IMR-90 (cell line): ENCODE measurements at regions not wholly inside any gene's neighbourhood (a gene's known extent, or its start where the extent isn't known, plus 50 kb on each side); places are given as distances from the start of the nearest gene placed in this dataset.

Source experiments
- ATAC-seq: fragments of 200-7000 bp; cut with Tn5 transposase; 2 replicates; pipeline ENCODE4 v1.9.1; 2020; ENCODE audit warnings: low read depth, mild to moderate bottlenecking, moderate library complexity
- BruUV-seq: library from RNA; stranded (reverse); fragments of 400-500 nt; replicated peaks from 2 replicates; lab custom pipeline; 2021; lab: Mats Ljungman, UMichigan
- CTCF ChIA-PET: fragments of 300-600 bp; formaldehyde crosslinking; extraction: SDS; loops from one replicate; lab custom pipeline; 2021; ENCODE audit warnings: antibody characterized with exemption; lab: Yijun Ruan, JAX
- POLR2A ChIA-PET: fragments of 300-600 bp; sonication (Branson Sonifier 250); formaldehyde crosslinking; loops from one replicate; lab custom pipeline; 2022; ENCODE audit warnings: antibody characterized with exemption; ENCODE audit not compliant: unreplicated experiment; lab: Charles Lee
- DNase-seq: peaks from one replicate; pipeline ENCODE4 v3.0.0; 2013
- H2AFZ ChIP-seq: replicated peaks from 2 replicates; pipeline ENCODE3; 2013; ENCODE audit warnings: low read length, mild to moderate bottlenecking; ENCODE audit not compliant: poor library complexity
- H2AK5ac ChIP-seq: 2 replicates; pipeline ENCODE4 v1.6.1; 2013; ENCODE audit warnings: low read depth, low read length, inconsistent platforms
- H2AK9ac ChIP-seq: replicated peaks from 2 replicates; pipeline ENCODE3; 2013; ENCODE audit warnings: mild to moderate bottlenecking, low read depth, low read length, moderate library complexity; ENCODE audit not compliant: poor library complexity
- H2BK120ac ChIP-seq: 2 replicates; pipeline ENCODE4 v1.6.1; 2013; ENCODE audit warnings: low read depth, low read length, inconsistent platforms
- H2BK15ac ChIP-seq: 3 replicates; pipeline ENCODE4 v1.6.1; 2013; ENCODE audit warnings: low read depth, low read length, inconsistent platforms
- H2BK20ac ChIP-seq: 2 replicates; pipeline ENCODE4 v1.6.1; 2013; ENCODE audit warnings: low read depth, mild to moderate bottlenecking, inconsistent platforms, low read length, moderate library complexity
- H2BK5ac ChIP-seq: 2 replicates; pipeline ENCODE4 v1.6.1; 2013; ENCODE audit warnings: mild to moderate bottlenecking, low read depth, low read length, inconsistent platforms; ENCODE audit not compliant: poor library complexity, severe bottlenecking
- H3K14ac ChIP-seq: replicated peaks from 2 replicates; pipeline ENCODE4 v1.6.1; 2013; ENCODE audit warnings: low read depth, low read length, inconsistent platforms
- H3K18ac ChIP-seq: 2 replicates; pipeline ENCODE4 v1.6.1; 2013; ENCODE audit warnings: low read depth, low read length, control low read depth
- H3K23ac ChIP-seq: 2 replicates; pipeline ENCODE4 v1.6.1; 2013; ENCODE audit warnings: low read depth, low read length, inconsistent platforms
- H3K27ac ChIP-seq: 2 replicates; pipeline ENCODE4 v1.5.1; 2013; ENCODE audit warnings: mild to moderate bottlenecking, control low read depth, low read length; ENCODE audit not compliant: insufficient read depth
- H3K27me3 ChIP-seq: 2 replicates; pipeline ENCODE4 v1.6.1; 2013; ENCODE audit warnings: low read length; ENCODE audit not compliant: control insufficient read depth, insufficient read depth
- H3K36me3 ChIP-seq: 2 replicates; pipeline ENCODE4 v1.6.1; 2013; ENCODE audit warnings: low read length, mixed read lengths; ENCODE audit not compliant: control insufficient read depth, insufficient read depth
- H3K4ac ChIP-seq: 2 replicates; pipeline ENCODE4 v1.6.1; 2013; ENCODE audit warnings: low read depth, low read length, inconsistent platforms
- H3K4me1 ChIP-seq: 2 replicates; pipeline ENCODE4 v1.6.1; 2013; ENCODE audit warnings: low read length, mixed read lengths; ENCODE audit not compliant: control insufficient read depth, insufficient read depth
- H3K4me2 ChIP-seq: 2 replicates; pipeline ENCODE4 v1.6.1; 2013; ENCODE audit warnings: low read depth, mild to moderate bottlenecking, control low read depth, low read length, moderate library complexity
- H3K4me3 ChIP-seq: 2 replicates; pipeline ENCODE4 v1.5.1; 2013; ENCODE audit warnings: low read depth, mild to moderate bottlenecking, control low read depth, low read length, moderate library complexity; ENCODE audit not compliant: insufficient read depth
- H3K56ac ChIP-seq: 2 replicates; pipeline ENCODE4 v1.6.1; 2013; ENCODE audit warnings: low read length, inconsistent platforms; ENCODE audit not compliant: insufficient read depth; ENCODE audit errors: extremely low read depth
- H3K79me1 ChIP-seq, 2 experiments: 2 replicates each; pipeline ENCODE4 v1.6.1; 2013; ENCODE audit warnings: low read length in 2 of 2, inconsistent platforms in 1 of 2, low read depth in 1 of 2
- H3K9ac ChIP-seq: 2 replicates; pipeline ENCODE4 v1.6.1; 2013; ENCODE audit warnings: low read depth, low read length, control low read depth
- H3K9me1 ChIP-seq: 2 replicates; pipeline ENCODE4 v1.6.1; 2013; ENCODE audit warnings: low read length, inconsistent platforms; ENCODE audit not compliant: insufficient read depth
- H3K9me3 ChIP-seq: 2 replicates; pipeline ENCODE4 v1.6.1; 2013; ENCODE audit warnings: low read length; ENCODE audit not compliant: control insufficient read depth, insufficient read depth
- H4K20me1 ChIP-seq: 2 replicates; pipeline ENCODE4 v1.6.1; 2013; ENCODE audit warnings: low read length, inconsistent platforms; ENCODE audit not compliant: insufficient read depth
- H4K5ac ChIP-seq: 2 replicates; pipeline ENCODE4 v1.6.1; 2013; ENCODE audit warnings: mild to moderate bottlenecking, low read depth, low read length, control low read depth
- H4K8ac ChIP-seq, 2 experiments: 2 replicates each; pipeline ENCODE4 v1.6.1; 2013; ENCODE audit warnings: low read depth in 2 of 2, low read length in 2 of 2, control low read depth in 1 of 2, inconsistent platforms in 1 of 2
- H4K91ac ChIP-seq: 2 replicates; pipeline ENCODE4 v1.6.1; 2013; ENCODE audit warnings: low read depth, low read length, inconsistent platforms; ENCODE audit not compliant: insufficient read depth
- CEBPB ChIP-seq: IDR thresholded peaks from 2 replicates; pipeline ENCODE4 v1.6.1; 2012; ENCODE audit warnings: low read depth, low read length, improper control_type of control experiment
- CHD1 ChIP-seq: IDR thresholded peaks from 2 replicates; pipeline ENCODE4 v1.6.1; 2012; ENCODE audit warnings: low read depth, low read length, improper control_type of control experiment
- MAZ ChIP-seq: IDR thresholded peaks from 2 replicates; pipeline ENCODE4 v1.6.1; 2012; ENCODE audit warnings: low read depth, mild to moderate bottlenecking, low read length, improper control_type of control experiment, moderate library complexity, borderline replicate concordance
- RCOR1 ChIP-seq: IDR thresholded peaks from 2 replicates; pipeline ENCODE4 v1.6.1; 2012; ENCODE audit warnings: mild to moderate bottlenecking, low read length, improper control_type of control experiment; ENCODE audit not compliant: insufficient replicate concordance
- USF2 ChIP-seq: fragments of 150-350 bp; IDR thresholded peaks from 2 replicates; pipeline ENCODE4 v1.6.1; 2017; ENCODE audit warnings: mild to moderate bottlenecking, antibody characterized with exemption, low read length, low read depth
- WGBS, 2 experiments: methylation state at CpG; one replicate each; pipeline versions ENCODE4 v1.1.5 to v1.1.7; 2013; ENCODE audit warnings: missing lambda C conversion rate in 2 of 2; ENCODE audit not compliant: insufficient read length in 1 of 2; ENCODE audit errors: extremely low coverage in 2 of 2; 5-methylcytosine and 5-hydroxymethylcytosine counted together
- dilution Hi-C: fragments of 300-500 bp; cut with HindIII; formaldehyde crosslinking; loops from one replicate; pipeline ENCODE4 v1.14.3; 2018; ENCODE audit warnings: low sequenced_read_pairs; ENCODE audit not compliant: unreplicated experiment
- in situ Hi-C: fragments of 300-500 bp; cut with MboI; formaldehyde crosslinking; loops from 3 replicates; pipeline ENCODE4 v1.14.3; 2019; ENCODE audit warnings: low sequenced_read_pairs, inconsistent platforms, mixed read lengths
- intact Hi-C: fragments of 100-400 bp; cut with micrococcal nuclease; formaldehyde crosslinking; loops from 2 replicates; pipeline ENCODE4 v1.10.0; 2022

GRCh38 chr4:27121830-27122229 is 261.2 kb downstream of the STIM2 start:
- Histone ChIP-seq H3K79me1 (no peaks in the 10 kb centered on the region), H2BK120ac (no peak overlapping the region), H2BK20ac (no peak overlapping the region), H3K4me3 (no peak overlapping the region), H3K56ac (no peak overlapping the region), H3K18ac (no peak overlapping the region), H3K14ac (no peak overlapping the region), H3K23ac (no peak overlapping the region), H4K5ac (no peak overlapping the region), H3K4ac (no peak overlapping the region), H4K8ac (no peak overlapping the region), H3K27ac (no peak overlapping the region), H2AK5ac (no peak overlapping the region), H2BK15ac (no peak overlapping the region), H4K91ac (no peak overlapping the region), H3K4me2 (no peak overlapping the region), H2AFZ (no peak overlapping the region), H3K9me3 (no peaks in the 10 kb centered on the region), H3K27me3 (no peaks in the 10 kb centered on the region), H2AK9ac (no peak overlapping the region), H3K9me1 (no peaks in the 10 kb centered on the region), H3K9ac (no peak overlapping the region), H2BK5ac (no peak overlapping the region), H3K36me3 (no peaks in the 10 kb centered on the region), H4K20me1 (no peaks in the 10 kb centered on the region), H3K4me1 (no peaks in the 10 kb centered on the region)
- dilution Hi-C loops = no loop called here
- ATAC-seq = no peak
- BruUV-seq = no TSS peak
- in situ Hi-C loops = no loop called here
- 52% methylated on average over 2 of the region's 5 CpGs; no CpG with 5 or more reads in 1 of the 2 experiments for WGBS, 2 experiments
- ChIA-PET CTCF (no interaction called here), POLR2A (no interaction called here)
- intact Hi-C loops = no loop called here
- DNase-seq = no peak
- TF ChIP-seq USF2 = no peak
- TF ChIP-seq MAZ = no peak
- TF ChIP-seq CHD1 = no peak
- TF ChIP-seq RCOR1 = no peak
- TF ChIP-seq CEBPB = no peak
